ENCODE measurements at regions not wholly inside any gene's neighbourhood (a gene's known extent, or its start where the extent isn't known, plus 50 kb on each side); places are given as distances from the start of the nearest gene placed in this dataset.
"Not testable (repeated sequence)": the region's sequence is repeated elsewhere in the genome, so short reads cannot be mapped to it uniquely, and the experiment has no call there.

DNA sequence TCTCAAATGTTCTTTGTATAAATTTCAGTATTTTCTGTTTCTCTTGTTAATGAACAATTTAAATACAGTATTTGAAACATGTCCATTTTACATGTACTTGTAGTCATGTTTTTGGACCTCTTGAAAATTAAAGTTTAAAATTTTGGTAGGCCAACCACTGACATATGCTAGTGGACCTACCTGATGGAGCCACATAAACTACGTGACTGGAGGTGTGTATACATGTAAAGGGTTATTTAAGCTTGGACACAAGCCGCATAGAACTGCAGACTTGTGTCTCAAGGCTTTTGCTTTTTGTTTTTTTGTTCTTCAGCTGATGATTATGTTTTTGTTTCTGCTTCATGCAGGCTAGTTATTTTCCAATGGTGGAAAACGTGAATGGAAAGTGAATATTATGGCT lies 568.5 kb upstream of the MDGA2 start:
- no peak for ATAC-seq
- no peak overlapping the region for H3K4me3 ChIP-seq
- TF ChIP-seq CTCF (IDR thresholded peaks at IDR 0.05): no peak
- no peak for DNase-seq
- intact Hi-C loops (cut with DNase I): no loop called here
- no peaks in the 10 kb centered on the region for H3K36me3 ChIP-seq
- H3K27ac ChIP-seq: no peak overlapping the region
- H3K27me3 ChIP-seq: no peaks in the 10 kb centered on the region
- H3K9me3 ChIP-seq: no peaks in the 10 kb centered on the region
- H3K4me1 ChIP-seq: no peaks in the 10 kb centered on the region

- Histone ChIP-seq H3K36me3 (no peaks in the 10 kb centered on the region), H3K9me3 (no peaks in the 10 kb centered on the region), H3K27me3 (no peaks in the 10 kb centered on the region), H3K27ac (no peak overlapping the region), H3K4me1 (no peaks in the 10 kb centered on the region), H3K4me3 (no peak overlapping the region)
- ATAC-seq (no peak), DNase-seq (no peak)
- TF ChIP-seq CTCF (IDR thresholded peaks at IDR 0.05): no peak
- intact Hi-C loops (cut with DNase I): no loop called here
These were observed 553.7 kb upstream of the MDGA2 start for GRCh38 chr14:48229091-48229490.

GRCh38 chr14:48193893-48194292 lies 518.5 kb upstream of the MDGA2 start:
- TF ChIP-seq CTCF (IDR thresholded peaks at IDR 0.05): no peak

DNA sequence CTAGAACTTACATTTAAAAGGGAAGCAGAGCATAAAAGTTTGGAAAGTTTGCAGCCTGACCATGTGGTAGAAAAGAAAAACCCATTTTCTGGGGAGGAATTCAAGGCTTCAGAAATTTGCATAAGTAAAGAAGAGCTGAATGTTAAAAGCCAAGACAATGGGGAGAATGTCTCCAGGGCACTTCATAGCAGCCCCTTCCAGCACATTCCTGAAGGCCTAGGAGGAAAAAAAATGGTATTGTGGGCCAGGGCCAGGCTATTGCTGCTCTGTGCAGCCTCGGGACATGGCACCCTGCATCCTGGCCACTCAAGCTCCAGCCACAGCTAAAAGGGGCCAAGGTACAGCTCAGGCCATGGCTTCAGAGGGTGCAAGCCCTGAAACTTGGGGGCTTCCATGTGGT lies 474.2 kb upstream of the MDGA2 start:
- H3K27me3 ChIP-seq; H3K9me3 ChIP-seq; H3K27ac ChIP-seq; DNase-seq; H3K36me3 ChIP-seq; intact Hi-C loops (cut with DNase I); H3K4me3 ChIP-seq; H3K4me1 ChIP-seq; ATAC-seq: not testable (repeated sequence)

More at GRCh38 chr14:48193893-48194292, 518.5 kb upstream of the MDGA2 start:
- H3K27ac ChIP-seq: no peak overlapping the region
- H3K27me3 ChIP-seq: no peaks in the 10 kb centered on the region
- no peak for DNase-seq
- no peak for ATAC-seq
- no peak overlapping the region for H3K4me3 ChIP-seq
- H3K36me3 ChIP-seq: no peaks in the 10 kb centered on the region
- H3K9me3 ChIP-seq: no peaks in the 10 kb centered on the region
- intact Hi-C loops (cut with DNase I): no loop called here
- H3K4me1 ChIP-seq: no peaks in the 10 kb centered on the region

GRCh38 chr14:48140804-48141203 lies 465.4 kb upstream of the MDGA2 start:
- intact Hi-C loops (cut with DNase I): no loop called here
- TF ChIP-seq CTCF (IDR thresholded peaks at IDR 0.05): no peak
- no peak for ATAC-seq
- no peaks in the 10 kb centered on the region for H3K27me3 ChIP-seq
- H3K36me3 ChIP-seq: no peaks in the 10 kb centered on the region
- DNase-seq: no peak
- H3K9me3 ChIP-seq: no peaks in the 10 kb centered on the region
- H3K4me1 ChIP-seq: no peaks in the 10 kb centered on the region
- H3K27ac ChIP-seq: no peak overlapping the region
- no peak overlapping the region for H3K4me3 ChIP-seq

DNA sequence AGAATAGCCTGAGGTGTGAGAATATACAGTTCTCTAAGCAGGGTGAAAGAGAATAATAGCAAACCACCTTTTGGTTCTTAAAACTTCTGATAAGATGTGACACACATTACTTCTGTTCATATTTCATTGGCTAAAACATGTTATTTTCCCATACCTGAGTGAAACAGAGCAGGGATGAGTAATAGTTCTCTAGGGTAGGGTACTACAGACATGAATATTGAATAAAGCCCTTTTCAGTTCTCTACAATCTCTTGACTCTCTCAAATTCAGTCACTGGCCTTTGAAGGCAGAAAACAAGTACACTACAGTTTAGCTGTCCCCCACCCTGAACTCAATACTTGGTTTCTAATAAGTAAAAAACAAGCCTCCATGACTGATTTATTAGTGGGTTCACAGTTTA lies 454.1 kb upstream of the MDGA2 start:
- no peak for DNase-seq
- H3K4me3 ChIP-seq: no peak overlapping the region
- H3K27me3 ChIP-seq: no peaks in the 10 kb centered on the region
- ATAC-seq: no peak
- intact Hi-C loops (cut with DNase I): no loop called here
- no peaks in the 10 kb centered on the region for H3K4me1 ChIP-seq
- no peak for TF ChIP-seq CTCF (IDR thresholded peaks at IDR 0.05)
- H3K36me3 ChIP-seq: no peaks in the 10 kb centered on the region
- H3K9me3 ChIP-seq: no peaks in the 10 kb centered on the region
- no peak overlapping the region for H3K27ac ChIP-seq

Measured in left lung (tissue), 4 donors.